22Rv1 (cell line): ENCODE measurements at regions not wholly inside any gene's neighbourhood (a gene's known extent, or its start where the extent isn't known, plus 50 kb on each side); places are given as distances from the start of the nearest gene placed in this dataset.

Experiments
- H3K27ac ChIP-seq: fragments of 450-650 bp; 2 replicates; pipeline ENCODE4 v1.5.1; 2017
- ZFX ChIP-seq: fragments of 450-650 bp; IDR thresholded peaks from 2 replicates; pipeline ENCODE4 v1.6.1; 2017; ENCODE audit warnings: antibody characterized with exemption, borderline replicate concordance
- TF ChIP-seq, protein P1 (sequence below): fragments of 450-650 bp; IDR thresholded peaks from 2 replicates; pipeline ENCODE4 v1.5.1; 2017; ENCODE audit warnings: mild to moderate bottlenecking

GRCh38 chr10:64546073-64546472 is 1024.9 kb downstream of the REEP3 start:
- TF ChIP-seq ZFX = no peak
- TF ChIP-seq, protein P1, sequence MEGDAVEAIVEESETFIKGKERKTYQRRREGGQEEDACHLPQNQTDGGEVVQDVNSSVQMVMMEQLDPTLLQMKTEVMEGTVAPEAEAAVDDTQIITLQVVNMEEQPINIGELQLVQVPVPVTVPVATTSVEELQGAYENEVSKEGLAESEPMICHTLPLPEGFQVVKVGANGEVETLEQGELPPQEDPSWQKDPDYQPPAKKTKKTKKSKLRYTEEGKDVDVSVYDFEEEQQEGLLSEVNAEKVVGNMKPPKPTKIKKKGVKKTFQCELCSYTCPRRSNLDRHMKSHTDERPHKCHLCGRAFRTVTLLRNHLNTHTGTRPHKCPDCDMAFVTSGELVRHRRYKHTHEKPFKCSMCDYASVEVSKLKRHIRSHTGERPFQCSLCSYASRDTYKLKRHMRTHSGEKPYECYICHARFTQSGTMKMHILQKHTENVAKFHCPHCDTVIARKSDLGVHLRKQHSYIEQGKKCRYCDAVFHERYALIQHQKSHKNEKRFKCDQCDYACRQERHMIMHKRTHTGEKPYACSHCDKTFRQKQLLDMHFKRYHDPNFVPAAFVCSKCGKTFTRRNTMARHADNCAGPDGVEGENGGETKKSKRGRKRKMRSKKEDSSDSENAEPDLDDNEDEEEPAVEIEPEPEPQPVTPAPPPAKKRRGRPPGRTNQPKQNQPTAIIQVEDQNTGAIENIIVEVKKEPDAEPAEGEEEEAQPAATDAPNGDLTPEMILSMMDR = no peak
- H3K27ac ChIP-seq = peak overlapping the region; percentile 46

GRCh38 chr10:64547168-64547567 is 1026.0 kb downstream of the REEP3 start:
- H3K27ac ChIP-seq = no peak overlapping the region
- TF ChIP-seq, protein P1 = no peak
- no peak for TF ChIP-seq ZFX

DNA sequence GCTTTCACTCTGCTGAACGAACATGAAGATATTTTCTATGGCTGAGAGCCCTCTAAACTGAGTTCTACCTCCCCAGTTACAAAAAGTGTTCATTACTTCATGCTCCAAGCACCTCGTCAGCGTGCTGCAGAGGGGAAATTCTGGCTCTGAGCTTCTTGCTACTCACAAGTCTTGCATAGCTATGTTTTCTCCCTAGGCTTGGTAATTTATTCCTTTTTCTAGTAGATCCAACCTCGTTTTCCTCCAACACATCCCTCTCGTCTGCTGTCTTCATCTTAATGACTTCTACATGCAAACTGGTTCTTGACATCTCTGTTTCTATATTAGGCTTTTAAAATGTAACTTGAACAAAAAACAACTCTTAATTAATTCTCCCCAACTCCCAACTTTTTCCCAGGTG is 1034.5 kb downstream of the REEP3 start:
- no peak overlapping the region for H3K27ac ChIP-seq
- TF ChIP-seq, protein P1 = no peak
- no peak for TF ChIP-seq ZFX

DNA sequence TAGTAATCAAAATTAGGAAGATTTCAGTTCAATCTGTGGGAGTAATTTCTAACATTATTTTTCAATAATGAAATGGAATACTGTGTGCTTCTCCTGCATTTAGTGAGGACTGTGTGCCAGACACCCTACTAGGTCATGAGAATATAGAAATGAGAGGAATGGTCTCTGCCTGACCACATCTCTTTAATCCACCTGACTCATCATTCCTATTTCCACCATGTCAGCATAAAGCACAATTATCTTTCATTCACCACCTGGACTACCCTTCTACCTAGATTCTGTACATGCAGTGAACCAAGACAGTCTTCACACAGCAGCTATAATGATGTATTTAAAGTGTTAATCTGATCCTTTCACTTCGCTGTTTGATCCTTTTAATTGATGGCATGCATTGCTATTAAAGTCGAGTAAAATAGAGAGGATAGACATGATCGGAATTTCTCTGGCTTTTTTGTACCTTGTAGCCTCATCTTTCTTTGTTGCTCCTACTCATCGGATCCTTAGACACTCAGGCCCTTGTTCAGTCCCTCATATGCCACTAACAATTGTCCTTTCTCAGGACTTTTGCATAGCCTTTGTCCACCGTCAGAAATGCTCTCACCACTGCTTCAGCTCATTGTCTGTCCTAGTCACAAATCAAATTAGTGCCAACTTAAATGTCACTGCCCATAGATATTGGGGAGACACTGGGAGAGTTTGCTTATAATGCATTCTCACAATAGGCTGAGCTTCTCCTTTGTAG is 1037.1 kb downstream of the REEP3 start:
- no peak overlapping the region for H3K27ac ChIP-seq
- no peak for TF ChIP-seq ZFX
- TF ChIP-seq, protein P1 = no peak

GRCh38 chr10:64571056-64571455 is 1049.9 kb downstream of the REEP3 start:
- no peak for TF ChIP-seq ZFX
- TF ChIP-seq, protein P1 = no peak
- no peak overlapping the region for H3K27ac ChIP-seq

DNA sequence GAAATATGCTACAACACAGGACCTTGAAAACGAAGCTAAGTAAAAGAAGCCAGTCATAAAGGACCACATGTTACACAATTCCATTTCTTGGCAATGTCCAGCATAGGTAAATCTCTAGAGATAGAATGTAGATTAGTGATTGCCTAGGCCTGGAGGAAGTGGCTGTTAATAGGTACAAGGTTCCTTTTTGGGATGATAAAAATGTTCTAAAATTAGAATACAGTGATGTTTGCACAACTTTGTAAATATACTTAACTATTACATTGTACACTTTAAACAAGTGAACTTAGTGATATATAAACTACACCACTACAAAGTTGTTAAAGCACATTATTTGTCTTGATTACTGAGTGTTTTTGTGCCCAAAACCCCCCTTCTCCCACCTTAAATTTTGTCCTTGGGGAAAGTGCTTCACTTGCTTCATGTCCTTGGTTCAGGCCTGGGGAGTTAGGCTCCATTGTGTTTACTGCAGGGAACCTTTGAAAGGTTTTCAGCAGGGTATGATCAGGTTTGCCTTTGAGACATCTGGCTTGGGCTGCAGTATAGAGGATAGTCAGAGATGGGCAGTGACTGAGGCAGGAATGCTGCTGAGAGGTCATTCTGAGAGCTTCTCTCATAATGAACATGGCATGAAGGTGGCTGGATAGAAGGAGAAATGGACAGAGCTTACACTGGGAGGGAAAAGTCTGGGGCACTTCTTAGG is 1052.6 kb downstream of the REEP3 start:
- TF ChIP-seq, protein P1 = no peak
- TF ChIP-seq ZFX = no peak

GRCh38 chr10:64574371-64574770 is 1053.2 kb downstream of the REEP3 start:
- TF ChIP-seq, protein P1 = no peak
- no peak for TF ChIP-seq ZFX

More for the DNA sequence above, 1052.6 kb downstream of the REEP3 start:
- peak overlapping the region; percentile 99 for H3K27ac ChIP-seq

More at GRCh38 chr10:64574371-64574770, 1053.2 kb downstream of the REEP3 start:
- peak overlapping the region; percentile 99 for H3K27ac ChIP-seq
